HepG2 (cell line): ENCODE measurements at regions not wholly inside any gene's neighbourhood (a gene's known extent, or its start where the extent isn't known, plus 50 kb on each side); places are given as distances from the start of the nearest gene placed in this dataset.

Source experiments
- ARID3A ChIP-seq: IDR thresholded peaks from 2 replicates; pipeline ENCODE4 v1.6.1; 2012; ENCODE audit warnings: low read depth, low read length, improper control_type of control experiment
- FIP1L1 ChIP-seq: fragments of 200-400 bp; formaldehyde crosslinking; IDR thresholded peaks from 2 replicates; pipeline ENCODE4 v1.6.1; 2018; ENCODE audit warnings: low read depth, mild to moderate bottlenecking, low read length, moderate library complexity, borderline replicate concordance; ENCODE audit not compliant: insufficient read depth
- FOSL1 ChIP-seq: sonication (generic); formaldehyde crosslinking; IDR thresholded peaks from 2 replicates; pipeline ENCODE4 v1.9.0; 2021; ENCODE audit warnings: missing genetic modification reagents, borderline replicate concordance
- GATA4 ChIP-seq: sonication (generic); IDR thresholded peaks from 2 replicates; pipeline ENCODE4 v1.6.1; 2016; ENCODE audit warnings: antibody characterized with exemption, low read depth, borderline replicate concordance
- HNF4G ChIP-seq, 2 experiments: sonication (generic) in 1 of 2; formaldehyde crosslinking in 1 of 2; IDR thresholded peaks; 2 replicates each; pipeline versions ENCODE4 v1.4.0 to v1.6.1; 2011 to 2020; ENCODE audit warnings: borderline replicate concordance in 2 of 2, low read depth in 2 of 2, mild to moderate bottlenecking in 2 of 2, low read length in 1 of 2, missing genetic modification reagents in 1 of 2, moderate library complexity in 1 of 2
- MTA1 ChIP-seq: sonication (generic); formaldehyde crosslinking; IDR thresholded peaks from 2 replicates; pipeline ENCODE4 v1.4.0; 2020; ENCODE audit warnings: missing genetic modification reagents, mild to moderate bottlenecking, borderline replicate concordance
- NFKB2 ChIP-seq: sonication (generic); formaldehyde crosslinking; IDR thresholded peaks from 2 replicates; pipeline ENCODE4 v1.4.0; 2020; ENCODE audit warnings: missing genetic modification reagents, borderline replicate concordance
- REST ChIP-seq, 2 experiments: IDR thresholded peaks; 2 replicates each; pipeline ENCODE4 v1.6.1; 2011 to 2012; ENCODE audit warnings: low read length in 2 of 2, borderline replicate concordance in 1 of 2, low read depth in 1 of 2, mild to moderate bottlenecking in 1 of 2, moderate library complexity in 1 of 2
- SMC3 ChIP-seq: IDR thresholded peaks from 2 replicates; pipeline ENCODE4 v1.6.1; 2011; ENCODE audit warnings: low read length, improper control_type of control experiment
- TMF1 ChIP-seq: sonication (generic); formaldehyde crosslinking; IDR thresholded peaks from 2 replicates; pipeline ENCODE4 v1.8.1; 2022; ENCODE audit warnings: low read depth, missing genetic modification reagents
- ZNF431 ChIP-seq: sonication (generic); formaldehyde crosslinking; IDR thresholded peaks from 2 replicates; pipeline ENCODE4 v1.9.0; 2022; ENCODE audit warnings: missing genetic modification reagents, low read depth, mild to moderate bottlenecking, borderline replicate concordance
- ZNF563 ChIP-seq: sonication (generic); formaldehyde crosslinking; IDR thresholded peaks from 2 replicates; pipeline ENCODE4 v1.8.0; 2022; ENCODE audit warnings: mild to moderate bottlenecking, moderate library complexity, missing genetic modification reagents
- ZNF570 ChIP-seq: sonication (generic); formaldehyde crosslinking; IDR thresholded peaks from 2 replicates; pipeline ENCODE4 v1.4.0; 2020; ENCODE audit warnings: mild to moderate bottlenecking, missing genetic modification reagents, borderline replicate concordance
- ZNF724P ChIP-seq: sonication (generic); formaldehyde crosslinking; IDR thresholded peaks from 2 replicates; pipeline ENCODE4 v1.8.0; 2022; ENCODE audit warnings: missing genetic modification reagents, borderline replicate concordance
- ZNF761 ChIP-seq: sonication (generic); formaldehyde crosslinking; conservative IDR thresholded peaks from 2 replicates; pipeline ENCODE4 v1.4.0; 2020; ENCODE audit warnings: mild to moderate bottlenecking, missing genetic modification reagents
- ZNF788 ChIP-seq: sonication (generic); formaldehyde crosslinking; IDR thresholded peaks from 2 replicates; pipeline ENCODE4 v1.5.0; 2020; ENCODE audit warnings: mild to moderate bottlenecking, missing genetic modification reagents, borderline replicate concordance
- ZNF792 ChIP-seq: IDR thresholded peaks from 2 replicates; pipeline ENCODE4 v1.6.1; 2016
- ZNF841 ChIP-seq: sonication (generic); formaldehyde crosslinking; IDR thresholded peaks from 2 replicates; pipeline ENCODE4 v1.8.1; 2023; ENCODE audit warnings: missing genetic modification reagents, borderline replicate concordance
- ZNF850 ChIP-seq: sonication (generic); formaldehyde crosslinking; conservative IDR thresholded peaks from 2 replicates; pipeline ENCODE4 v1.9.0; 2021; ENCODE audit warnings: mild to moderate bottlenecking, missing genetic modification reagents

- TF ChIP-seq ZNF841 (CRISPR knock-in tag) = no peak
- no peak for TF ChIP-seq SMC3
- TF ChIP-seq MTA1 = no peak
- 0 out of 2 replicates have a peak, but pooled peaks have one; percentile 37 for TF ChIP-seq ZNF431 (CRISPR knock-in tag)
- TF ChIP-seq ZNF850 (CRISPR knock-in tag) = no peak
- TF ChIP-seq NFKB2 (CRISPR knock-in tag) = no peak
- TF ChIP-seq ZNF563 (CRISPR knock-in tag) = no peak
- TF ChIP-seq ZNF792 (CRISPR knock-in tag) = peak; percentile 57; the same call in 1 of the 2 replicates
- TF ChIP-seq ZNF788 (CRISPR knock-in tag) = peak; percentile 82; the same call in 1 of the 2 replicates
- TF ChIP-seq ZNF570 = no peak
- TF ChIP-seq GATA4 = no peak
- 0 out of 2 replicates have a peak, but pooled peaks have one; percentile 19 for TF ChIP-seq HNF4G (IDR thresholded peaks at IDR 0.05; ENCODE audit: borderline replicate concordance, low read depth, low read length)
- TF ChIP-seq HNF4G (CRISPR knock-in tag; IDR thresholded peaks at IDR 0.05; ENCODE audit: borderline replicate concordance, low read depth) = no peak; the same call in 1 of the 2 replicates
- TF ChIP-seq REST (IDR thresholded peaks at IDR 0.05; ENCODE audit: borderline replicate concordance in 1 of 2, low read depth in 1 of 2, low read length in 2 of 2) = no peak; a peak in 1 of 4 replicates
- TF ChIP-seq FIP1L1 = no peak
- no peak for TF ChIP-seq TMF1
- TF ChIP-seq ZNF724P (CRISPR knock-in tag) = no peak
- no peak for TF ChIP-seq FOSL1 (CRISPR knock-in tag)
- peak; percentile 70; the same call in 1 of the 2 replicates for TF ChIP-seq ARID3A
- no peak for TF ChIP-seq ZNF761 (CRISPR knock-in tag)
Measured at GRCh38 chr2:175461839-175462238, 280.3 kb upstream of the ATP5MC3 start (continued).
